A549 (cell line): ENCODE measurements at regions not wholly inside any gene's neighbourhood (a gene's known extent, or its start where the extent isn't known, plus 50 kb on each side); places are given as distances from the start of the nearest gene placed in this dataset.

Source experiments
- ATAC-seq, 2 experiments: fragments of 200-7000 bp in 1 of 2; fragments of >200 bp in 1 of 2; cut with Nextera tagmentation in 1 of 2; cut with Tn5 transposase in 1 of 2; 3 replicates each; pipeline versions ENCODE4 v1.8.0 to v1.9.1; 2018 to 2020; ENCODE audit warnings: mild to moderate bottlenecking in 1 of 2, moderate library complexity in 1 of 2
- CTCF ChIA-PET: fragments of 300-600 bp; sonication (Branson Sonifier 250); formaldehyde crosslinking; extraction: SDS; loops from one replicate; lab custom pipeline; 2021; ENCODE audit warnings: antibody characterized with exemption, inconsistent platforms; lab: Yijun Ruan, JAX
- POLR2A ChIA-PET: fragments of 350-600 bp; formaldehyde crosslinking; extraction: SDS; loops from one replicate; lab custom pipeline; 2021; ENCODE audit warnings: antibody characterized with exemption, inconsistent platforms; lab: Yijun Ruan, JAX
- DNase-seq, 2 experiments: peaks; one replicate each; pipeline versions ENCODE4 v3.0.0 to v3.0.0-alpha.2; 2011 to 2016; ENCODE audit warnings: low read depth in 1 of 2, low spot score in 1 of 2
- FAIRE-seq: peaks from 2 replicates; lab custom pipeline; 2011; peaks lifted over from hg19 to GRCh38; lab: Jason Lieb, UNC
- H3K27ac ChIP-seq, 2 experiments: fragments of >200 bp; sonication (Bioruptor Twin); formaldehyde crosslinking; 3 replicates each; pipeline ENCODE4 v1.5.1; 2016 to 2017
- H3K4me1 ChIP-seq: fragments of >200 bp; sonication (Bioruptor Twin); formaldehyde crosslinking; 3 replicates; pipeline ENCODE4 v1.6.1; 2016
- H3K4me2 ChIP-seq: fragments of >200 bp; sonication (Bioruptor Twin); formaldehyde crosslinking; 3 replicates; pipeline ENCODE4 v1.6.1; 2016
- H3K4me3 ChIP-seq: fragments of >200 bp; sonication (Bioruptor Twin); formaldehyde crosslinking; 3 replicates; pipeline ENCODE4 v1.5.1; 2016
- H3K9me3 ChIP-seq: fragments of >200 bp; sonication (Bioruptor Twin); formaldehyde crosslinking; 3 replicates; pipeline ENCODE4 v1.6.1; 2016
- BCL3 ChIP-seq: fragments of >200 bp; sonication (Bioruptor Twin); formaldehyde crosslinking; IDR thresholded peaks from 3 replicates; pipeline ENCODE4 v1.6.1; 2016
- CHD2 ChIP-seq: fragments of 150-350 bp; IDR thresholded peaks from 2 replicates; pipeline ENCODE4 v1.6.1; 2014; ENCODE audit warnings: low read length; ENCODE audit not compliant: partially characterized antibody
- EHF ChIP-seq: fragments of 250-450 bp; sonication (Bioruptor Pico); IDR thresholded peaks from 2 replicates; pipeline ENCODE4 v1.5.0; 2020; ENCODE audit warnings: mild to moderate bottlenecking
- EHMT2 ChIP-seq: fragments of 200-600 bp; sonication (generic); IDR thresholded peaks from 2 replicates; pipeline ENCODE4 v1.6.1; 2016; ENCODE audit warnings: antibody characterized with exemption, low read depth, mild to moderate bottlenecking, moderate library complexity
- FOSL2 ChIP-seq, 2 experiments: fragments of 450-650 bp in 1 of 2; fragments of >200 bp in 1 of 2; sonication (Bioruptor Twin) in 1 of 2; formaldehyde crosslinking; IDR thresholded peaks; 2 replicates each; pipeline versions ENCODE4 v1.5.0 to v1.6.1; 2016 to 2020; ENCODE audit warnings: mild to moderate bottlenecking in 1 of 2, moderate library complexity in 1 of 2
- GATA3 ChIP-seq: IDR thresholded peaks from 2 replicates; pipeline ENCODE4 v1.6.1; 2012; ENCODE audit warnings: borderline replicate concordance
- HDAC2 ChIP-seq: fragments of 200-600 bp; sonication (generic); IDR thresholded peaks from 2 replicates; pipeline ENCODE4 v1.6.1; 2016
- HEYL ChIP-seq: fragments of 250-450 bp; sonication (Bioruptor Pico); IDR thresholded peaks from 2 replicates; pipeline ENCODE4 v1.8.0; 2021; ENCODE audit warnings: mild to moderate bottlenecking, moderate library complexity
- JUNB ChIP-seq: fragments of >200 bp; sonication (Bioruptor Twin); formaldehyde crosslinking; IDR thresholded peaks from 2 replicates; pipeline ENCODE4 v1.6.1; 2016
- KDM5A ChIP-seq: fragments of 200-600 bp; sonication (generic); IDR thresholded peaks from 2 replicates; pipeline ENCODE4 v1.6.1; 2016; ENCODE audit warnings: antibody characterized with exemption, mild to moderate bottlenecking
- MAX ChIP-seq: IDR thresholded peaks from 2 replicates; pipeline ENCODE4 v1.6.1; 2012
- NFE2L2 ChIP-seq: fragments of 150-350 bp; conservative IDR thresholded peaks from 2 replicates; pipeline ENCODE4 v1.6.1; 2014; ENCODE audit warnings: low read length
- NPAS2 ChIP-seq: fragments of 250-450 bp; sonication (Bioruptor Pico); IDR thresholded peaks from 2 replicates; pipeline ENCODE4 v1.8.0; 2022; ENCODE audit warnings: mild to moderate bottlenecking, moderate library complexity, borderline replicate concordance
- POLR2AphosphoS2 ChIP-seq: conservative IDR thresholded peaks from 2 replicates; pipeline ENCODE4 v1.6.1; 2012; ENCODE audit warnings: low read length, improper control_type of control experiment, inconsistent platforms
- RARB ChIP-seq: fragments of 250-450 bp; sonication (Bioruptor Pico); IDR thresholded peaks from 2 replicates; pipeline ENCODE4 v1.8.0; 2021; ENCODE audit warnings: mild to moderate bottlenecking, moderate library complexity
- RCOR1 ChIP-seq: fragments of 150-350 bp; IDR thresholded peaks from 2 replicates; pipeline ENCODE4 v1.6.1; 2014; ENCODE audit warnings: antibody characterized with exemption, low read length, low read depth
- RNF2 ChIP-seq: fragments of 200-600 bp; sonication (generic); IDR thresholded peaks from 2 replicates; pipeline ENCODE4 v1.6.1; 2016; ENCODE audit warnings: low read depth, mild to moderate bottlenecking, antibody characterized with exemption, moderate library complexity, borderline replicate concordance
- SREBF2 ChIP-seq: fragments of 450-650 bp; IDR thresholded peaks from 2 replicates; pipeline ENCODE4 v1.6.1; 2014; ENCODE audit warnings: mild to moderate bottlenecking, moderate library complexity
- ZC3H11A ChIP-seq: fragments of 450-650 bp; IDR thresholded peaks from 2 replicates; pipeline ENCODE4 v1.6.1; 2014; ENCODE audit warnings: antibody characterized with exemption, mild to moderate bottlenecking
- ZFP36 ChIP-seq: fragments of 450-650 bp; IDR thresholded peaks from 2 replicates; pipeline ENCODE4 v1.6.1; 2014; ENCODE audit warnings: borderline replicate concordance; ENCODE audit not compliant: partially characterized antibody
- ZSCAN20 ChIP-seq: fragments of 250-450 bp; sonication (Bioruptor Pico); IDR thresholded peaks from 2 replicates; pipeline ENCODE4 v1.8.0; 2022; ENCODE audit warnings: mild to moderate bottlenecking, moderate library complexity
- WGBS: methylation state at CpG from one replicate; pipeline ENCODE4 v1.1.6; 2017; ENCODE audit errors: missing lambda C conversion rate; 5-methylcytosine and 5-hydroxymethylcytosine counted together
- TF ChIP-seq, protein P1 (sequence below): IDR thresholded peaks from 2 replicates; pipeline ENCODE4 v1.6.1; 2012

DNA sequence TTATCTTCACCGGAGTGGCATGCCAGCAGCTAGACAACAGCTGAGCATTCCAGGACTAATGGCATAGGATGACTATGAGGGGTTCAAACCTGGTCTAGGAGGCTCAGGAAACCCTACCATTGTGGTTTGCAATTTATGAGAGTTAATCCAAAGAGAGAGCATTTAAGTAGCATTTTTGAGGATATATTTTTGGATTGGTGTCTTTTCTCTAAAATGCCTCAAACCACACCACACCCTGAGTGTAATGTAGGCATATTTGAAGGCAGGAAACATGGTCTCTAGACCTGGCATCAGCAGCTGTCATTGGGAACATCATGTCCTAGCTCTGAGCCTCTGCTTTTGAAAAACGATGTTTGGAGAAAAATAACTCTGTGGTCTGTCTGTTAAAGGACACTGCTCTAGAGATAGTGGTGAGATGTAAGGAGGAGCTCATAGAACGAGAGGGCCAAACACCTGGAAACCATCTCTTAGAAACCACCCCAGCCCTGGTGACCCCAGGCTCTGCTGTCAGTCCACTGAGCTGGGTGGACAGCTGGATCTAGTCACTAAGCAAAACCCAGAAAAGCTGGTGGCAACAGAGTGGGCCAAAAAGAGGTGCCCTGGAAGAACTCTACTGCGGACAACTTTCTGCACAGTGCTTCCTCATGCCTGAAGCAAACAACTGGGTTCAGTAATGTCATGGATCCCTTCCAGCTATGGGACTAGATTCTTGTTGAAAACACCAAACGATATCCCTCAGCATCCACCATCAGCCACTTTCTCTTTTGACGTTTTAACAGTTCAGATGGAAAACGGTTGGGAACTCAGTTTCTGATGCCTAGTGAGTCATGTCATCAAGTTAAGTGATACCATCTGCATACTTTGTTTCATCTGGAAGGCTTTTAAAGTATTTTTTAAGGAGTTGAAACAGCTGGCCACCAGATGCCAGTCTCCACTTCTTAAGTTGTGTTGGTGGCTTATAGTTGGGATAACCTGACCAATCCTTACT, 100.2 kb upstream of the C1QTNF7 start:
- 57% methylated on average over 7 of the region's 7 CpGs for WGBS
- no peak overlapping the region for H3K27ac ChIP-seq
- ATAC-seq (no peak), FAIRE-seq (no peak), DNase-seq (no peak)
- H3K4me3 ChIP-seq = no peak overlapping the region
- H3K4me2 ChIP-seq = no peak overlapping the region
- no peaks in the 10 kb centered on the region for H3K9me3 ChIP-seq
- H3K4me1 ChIP-seq = no peaks in the 10 kb centered on the region
- POLR2A ChIA-PET = interaction anchor here (0.6 kb wide), 1 partner anchor 86 kb away, joined by 3 read pairs; no protein-coding TSS in a partner anchor
- CTCF ChIA-PET = no interaction called here
- TF ChIP-seq ZC3H11A (no peak), KDM5A (no peak), ZSCAN20 (no peak), MAX (no peak)
- TF ChIP-seq, protein P1, sequence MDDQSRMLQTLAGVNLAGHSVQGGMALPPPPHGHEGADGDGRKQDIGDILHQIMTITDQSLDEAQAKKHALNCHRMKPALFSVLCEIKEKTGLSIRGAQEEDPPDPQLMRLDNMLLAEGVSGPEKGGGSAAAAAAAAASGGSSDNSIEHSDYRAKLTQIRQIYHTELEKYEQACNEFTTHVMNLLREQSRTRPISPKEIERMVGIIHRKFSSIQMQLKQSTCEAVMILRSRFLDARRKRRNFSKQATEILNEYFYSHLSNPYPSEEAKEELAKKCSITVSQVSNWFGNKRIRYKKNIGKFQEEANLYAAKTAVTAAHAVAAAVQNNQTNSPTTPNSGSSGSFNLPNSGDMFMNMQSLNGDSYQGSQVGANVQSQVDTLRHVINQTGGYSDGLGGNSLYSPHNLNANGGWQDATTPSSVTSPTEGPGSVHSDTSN = no peak

DNA sequence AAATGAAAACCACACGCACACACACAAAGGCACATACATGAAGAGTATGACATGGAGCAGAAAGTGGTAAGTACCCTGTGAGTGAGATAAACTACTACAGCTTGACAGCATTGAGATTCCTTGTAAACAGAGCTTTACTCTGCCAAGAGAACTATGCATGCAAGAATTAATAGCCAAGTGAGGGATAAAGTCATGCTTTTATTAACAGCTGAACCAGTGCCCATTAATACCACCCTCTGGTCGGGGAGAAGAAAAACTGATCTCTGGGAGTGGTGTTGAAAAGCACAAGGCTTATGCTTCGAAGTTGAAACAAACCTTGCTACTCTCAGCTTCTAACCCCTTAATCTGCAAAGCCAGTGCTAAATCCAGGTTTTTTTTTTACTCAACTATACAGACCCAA, 95.9 kb upstream of the C1QTNF7 start:
- Histone ChIP-seq H3K4me2 (no peak overlapping the region), H3K27ac (no peak overlapping the region), H3K4me1 (no peaks in the 10 kb centered on the region), H3K9me3 (no peaks in the 10 kb centered on the region), H3K4me3 (no peak overlapping the region)
- ATAC-seq (no peak), DNase-seq (no peak), FAIRE-seq (no peak)
- POLR2A ChIA-PET = no interaction called here
- CTCF ChIA-PET = no interaction called here
- 20% methylated on average over 3 of the region's 3 CpGs for WGBS
- TF ChIP-seq JUNB = no peak

DNA sequence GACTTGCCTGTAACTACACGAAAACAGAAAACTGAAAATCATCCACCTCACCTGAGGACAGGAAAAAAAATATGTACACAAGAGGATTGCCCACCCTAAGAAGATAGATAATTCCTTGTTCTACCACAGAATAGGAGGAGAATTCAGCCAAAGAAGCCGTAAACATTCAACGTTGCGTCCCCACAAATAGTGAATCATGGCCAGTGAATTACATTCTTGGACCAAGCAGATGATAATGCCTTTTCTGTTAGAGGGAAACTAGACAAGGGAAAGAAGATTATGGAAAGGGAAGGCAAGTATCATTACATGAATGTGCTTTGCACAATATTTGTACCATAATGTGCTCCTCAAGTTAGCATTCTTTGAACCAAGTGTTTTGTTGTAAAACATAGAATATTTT, 95.5 kb upstream of the C1QTNF7 start:
- FAIRE-seq (no peak), ATAC-seq (no peak), DNase-seq (no peak)
- H3K27ac ChIP-seq = no peak overlapping the region
- POLR2A ChIA-PET = no interaction called here
- H3K9me3 ChIP-seq = no peaks in the 10 kb centered on the region
- H3K4me2 ChIP-seq = no peak overlapping the region
- 59% methylated on average over 4 of the region's 4 CpGs for WGBS
- TF ChIP-seq MAX (no peak), POLR2AphosphoS2 (no peak), GATA3 (no peak), RARB (no peak), CHD2 (no peak), BCL3 (no peak), NFE2L2 (no peak), HEYL (no peak), EHF (CRISPR knock-in tag) (no peak), ZFP36 (no peak), SREBF2 (no peak), HDAC2 (no peak), NPAS2 (CRISPR knock-in tag) (no peak), RNF2 (no peak), FOSL2 (IDR thresholded peaks at IDR 0.05) (no peak), FOSL2 (CRISPR knock-in tag; IDR thresholded peaks at IDR 0.05) (no peak), KDM5A (no peak), RCOR1 (no peak), EHMT2 (no peak), ZSCAN20 (no peak)
- TF ChIP-seq, protein P1 = no peak
- CTCF ChIA-PET = no interaction called here
- H3K4me1 ChIP-seq = no peaks in the 10 kb centered on the region
- no peak overlapping the region for H3K4me3 ChIP-seq
